ENCODE measurements at regions not wholly inside any gene's neighbourhood (a gene's known extent, or its start where the extent isn't known, plus 50 kb on each side); places are given as distances from the start of the nearest gene placed in this dataset.

DNA sequence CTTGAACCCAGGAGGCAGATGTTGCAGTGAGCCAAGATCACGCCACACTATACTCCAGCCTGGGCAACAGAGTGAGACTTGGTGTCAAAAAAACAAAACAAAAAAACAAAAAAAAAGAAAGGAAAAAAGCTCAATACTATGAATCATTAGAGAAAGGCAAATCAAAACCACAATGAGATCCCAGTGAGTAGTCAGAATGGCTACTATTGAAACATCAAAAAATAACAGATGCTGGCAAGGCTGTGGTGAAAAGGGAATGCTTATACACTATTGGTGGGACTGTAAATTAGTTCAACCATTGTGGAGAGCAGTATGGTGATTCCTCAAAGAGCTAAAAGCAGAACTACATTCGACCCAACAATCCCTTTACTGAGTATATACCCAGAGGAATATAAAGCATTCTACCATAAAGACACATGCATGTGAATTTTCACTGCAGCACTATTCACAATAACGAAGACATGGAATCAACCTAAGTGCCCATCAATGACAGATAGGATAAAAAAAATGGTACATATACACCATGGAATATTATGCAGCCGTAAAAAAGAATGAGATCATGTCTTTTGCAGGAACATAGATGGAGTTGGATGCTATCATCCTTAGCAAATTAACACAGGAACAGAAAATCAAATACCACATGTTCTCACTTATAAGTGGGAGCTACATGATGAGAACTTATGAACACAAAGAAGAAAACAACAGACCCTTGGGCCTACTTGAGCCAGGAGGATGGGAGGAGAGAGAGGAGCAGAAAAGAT lies 81.9 kb upstream of the ARRDC3 start:
- Histone ChIP-seq H3K4me2 (ENCODE audit: low read length) (no peak overlapping the region), H3K4me3 (ENCODE audit: low read depth, low read length, poor library complexity, severe bottlenecking) (no peak overlapping the region), H4K20me1 (ENCODE audit: insufficient read depth, low read length) (no peaks in the 10 kb centered on the region), H3K4me1 (ENCODE audit: insufficient read depth, low read length, severe bottlenecking) (no peaks in the 10 kb centered on the region), H3K9me3 (ENCODE audit: low read length) (no peaks in the 10 kb centered on the region), H3K27ac (ENCODE audit: low read depth, low read length, poor library complexity, severe bottlenecking) (no peak overlapping the region), H2AFZ (ENCODE audit: low read length) (no peak overlapping the region), H3K9me2 (ENCODE audit: low read depth, low read length) (no peaks in the 10 kb centered on the region), H3K27me3 (ENCODE audit: insufficient read depth, low read length) (no peaks in the 10 kb centered on the region), H3F3A (ENCODE audit: insufficient read depth, low read length) (no peaks in the 10 kb centered on the region), H3K79me2 (ENCODE audit: insufficient read depth, low read length) (no peaks in the 10 kb centered on the region), H3K36me3 (ENCODE audit: insufficient read depth, low read length) (no peaks in the 10 kb centered on the region), H3K9ac (ENCODE audit: low read length) (no peak overlapping the region)
- no peak for TF ChIP-seq CTCF (IDR thresholded peaks at IDR 0.05; ENCODE audit: low read length)
- no peak for TF ChIP-seq EZH2 (IDR thresholded peaks at IDR 0.05; ENCODE audit: borderline replicate concordance, low read length)

GRCh38 chr5:91457681-91458058 lies 74.6 kb upstream of the ARRDC3 start:
- Histone ChIP-seq H3K9ac (ENCODE audit: low read length) (no peak overlapping the region), H3F3A (ENCODE audit: insufficient read depth, low read length) (no peaks in the 10 kb centered on the region), H3K4me3 (ENCODE audit: low read depth, low read length, poor library complexity, severe bottlenecking) (no peak overlapping the region), H3K79me2 (ENCODE audit: insufficient read depth, low read length) (no peaks in the 10 kb centered on the region), H3K9me2 (ENCODE audit: low read depth, low read length) (no peaks in the 10 kb centered on the region), H2AFZ (ENCODE audit: low read length) (no peak overlapping the region), H3K9me3 (ENCODE audit: low read length) (no peaks in the 10 kb centered on the region), H3K36me3 (ENCODE audit: insufficient read depth, low read length) (no peaks in the 10 kb centered on the region), H3K27ac (ENCODE audit: low read depth, low read length, poor library complexity, severe bottlenecking) (no peak overlapping the region), H4K20me1 (ENCODE audit: insufficient read depth, low read length) (no peaks in the 10 kb centered on the region), H3K4me1 (ENCODE audit: insufficient read depth, low read length, severe bottlenecking) (no peaks in the 10 kb centered on the region), H3K27me3 (ENCODE audit: insufficient read depth, low read length) (no peaks in the 10 kb centered on the region), H3K4me2 (ENCODE audit: low read length) (no peak overlapping the region)
- TF ChIP-seq CTCF (IDR thresholded peaks at IDR 0.05; ENCODE audit: low read length) (no peak), EZH2 (IDR thresholded peaks at IDR 0.05; ENCODE audit: borderline replicate concordance, low read length) (no peak)

DNA sequence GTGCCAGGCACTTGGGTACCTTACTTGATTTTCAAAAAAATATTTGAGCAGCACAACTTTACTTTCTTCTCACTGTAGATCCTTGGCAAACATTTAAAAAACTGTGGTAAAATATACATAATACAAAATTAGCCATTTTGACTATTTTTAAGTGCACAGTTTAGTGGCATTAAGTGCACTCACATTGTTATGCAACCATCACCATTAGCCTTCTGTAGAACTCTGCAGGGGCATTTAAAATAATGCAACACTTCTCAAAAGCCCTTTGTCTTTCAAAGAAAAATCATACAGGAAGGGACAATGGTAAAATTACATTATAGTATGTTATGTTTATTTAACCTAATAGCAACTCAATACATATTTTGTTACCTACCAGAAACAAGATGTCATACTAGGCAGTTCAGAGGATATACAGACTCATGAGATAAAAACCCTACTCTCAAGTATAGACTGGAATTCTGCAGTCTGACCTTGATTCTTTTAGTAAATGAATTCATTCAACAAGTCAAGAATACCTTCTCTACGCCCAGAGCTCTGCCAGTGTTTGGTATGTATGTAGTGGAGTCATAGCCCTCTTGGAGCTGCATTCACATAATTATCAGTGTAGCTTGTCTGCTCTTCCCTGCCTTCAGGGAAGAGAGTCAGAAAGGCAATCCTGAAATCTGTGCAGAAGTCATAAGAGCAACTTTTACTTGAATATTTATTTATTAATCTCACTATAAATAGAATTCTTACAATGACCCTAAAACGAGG lies 74.0 kb upstream of the ARRDC3 start:
- no peak overlapping the region for H3K9ac ChIP-seq (ENCODE audit: low read length)
- no peak overlapping the region for H3K4me2 ChIP-seq (ENCODE audit: low read length)
- no peaks in the 10 kb centered on the region for H3K36me3 ChIP-seq (ENCODE audit: insufficient read depth, low read length)
- H3F3A ChIP-seq (ENCODE audit: insufficient read depth, low read length) = no peaks in the 10 kb centered on the region
- no peaks in the 10 kb centered on the region for H3K79me2 ChIP-seq (ENCODE audit: insufficient read depth, low read length)
- H2AFZ ChIP-seq (ENCODE audit: low read length) = no peak overlapping the region
- no peak overlapping the region for H3K4me3 ChIP-seq (ENCODE audit: low read depth, low read length, poor library complexity, severe bottlenecking)
- H4K20me1 ChIP-seq (ENCODE audit: insufficient read depth, low read length) = no peaks in the 10 kb centered on the region
- H3K27me3 ChIP-seq (ENCODE audit: insufficient read depth, low read length) = no peaks in the 10 kb centered on the region
- TF ChIP-seq CTCF (IDR thresholded peaks at IDR 0.05; ENCODE audit: low read length) (no peak), EZH2 (IDR thresholded peaks at IDR 0.05; ENCODE audit: borderline replicate concordance, low read length) (no peak)
- no peak overlapping the region for H3K27ac ChIP-seq (ENCODE audit: low read depth, low read length, poor library complexity, severe bottlenecking)
- H3K9me2 ChIP-seq (ENCODE audit: low read depth, low read length) = no peaks in the 10 kb centered on the region
- no peaks in the 10 kb centered on the region for H3K9me3 ChIP-seq (ENCODE audit: low read length)
- no peaks in the 10 kb centered on the region for H3K4me1 ChIP-seq (ENCODE audit: insufficient read depth, low read length, severe bottlenecking)

Measured in OCI-LY1 (cell line).